ENCODE measurements at regions not wholly inside any gene's neighbourhood (a gene's known extent, or its start where the extent isn't known, plus 50 kb on each side); places are given as distances from the start of the nearest gene placed in this dataset.

- no peaks in the 10 kb centered on the region for H4K20me1 ChIP-seq (ENCODE audit: low read length)
- ATAC-seq (no peak), DNase-seq (no peak)
- no peak overlapping the region for H3K27ac ChIP-seq (ENCODE audit: low read length)
- intact Hi-C loops (cut with micrococcal nuclease): no loop called here
- CTCF ChIA-PET: no interaction called here
- H3K36me3 ChIP-seq (ENCODE audit: low read depth, low read length): no peaks in the 10 kb centered on the region
- H2AFZ ChIP-seq (ENCODE audit: low read length): 0 out of 2 replicates have a peak overlapping the region, but pooled peaks have one; percentile 35
- H3K4me3 ChIP-seq (ENCODE audit: low read length): 0 out of 2 replicates have a peak overlapping the region, but pooled peaks have one; percentile 5
- no peak overlapping the region for H3K9ac ChIP-seq (ENCODE audit: low read length)
- H3K4me1 ChIP-seq (ENCODE audit: insufficient read depth, low read length): no peaks in the 10 kb centered on the region
- peak overlapping the region; percentile 16; the same call in 1 of the 2 replicates for H3K4me2 ChIP-seq (ENCODE audit: low read length)
- H3K9me2 ChIP-seq (replicated peaks; ENCODE audit: low read length): no peaks in the 10 kb centered on the region
- TF ChIP-seq EZH2phosphoT487 (IDR thresholded peaks at IDR 0.05; ENCODE audit: borderline replicate concordance, low read length): no peak
- TF ChIP-seq CTCF (conservative IDR thresholded peaks at IDR 0.05; ENCODE audit: low read depth, low read length): no peak
- no peak for TF ChIP-seq EZH2 (IDR thresholded peaks at IDR 0.05; ENCODE audit: low read length, unreplicated experiment)
- H3K27me3 ChIP-seq (ENCODE audit: low read length): peaks cover 69% of the 10 kb centered on the region
- BruUV-seq (replicated peaks): no TSS peak
- no peaks in the 10 kb centered on the region for H3K9me3 ChIP-seq (ENCODE audit: low read length)
- POLR2A ChIA-PET (ENCODE audit: unreplicated experiment): no interaction called here
- H3K79me2 ChIP-seq (ENCODE audit: low read length): no peaks in the 10 kb centered on the region
- H3F3A ChIP-seq (ENCODE audit: low read length, unreplicated experiment): no peaks in the 10 kb centered on the region
Observed at GRCh38 chr6:9937031-9937763, 477.7 kb downstream of the TFAP2A start.

- ChIA-PET CTCF (no interaction called here), POLR2A (ENCODE audit: unreplicated experiment) (no interaction called here)
- Histone ChIP-seq H3K4me3 (ENCODE audit: low read length) (0 out of 2 replicates have a peak overlapping the region, but pooled peaks have one; percentile 5), H3K27ac (ENCODE audit: low read length) (no peak overlapping the region), H3K79me2 (ENCODE audit: low read length) (no peaks in the 10 kb centered on the region), H3F3A (ENCODE audit: low read length, unreplicated experiment) (no peaks in the 10 kb centered on the region), H3K9me2 (replicated peaks; ENCODE audit: low read length) (no peaks in the 10 kb centered on the region), H4K20me1 (ENCODE audit: low read length) (no peaks in the 10 kb centered on the region), H2AFZ (ENCODE audit: low read length) (0 out of 2 replicates have a peak overlapping the region, but pooled peaks have one; percentile 35), H3K4me1 (ENCODE audit: insufficient read depth, low read length) (no peaks in the 10 kb centered on the region), H3K9me3 (ENCODE audit: low read length) (no peaks in the 10 kb centered on the region), H3K27me3 (ENCODE audit: low read length) (peaks cover 71% of the 10 kb centered on the region), H3K4me2 (ENCODE audit: low read length) (peak overlapping the region; percentile 16; the same call in 1 of the 2 replicates), H3K9ac (ENCODE audit: low read length) (no peak overlapping the region), H3K36me3 (ENCODE audit: low read depth, low read length) (no peaks in the 10 kb centered on the region)
- TF ChIP-seq EZH2phosphoT487 (IDR thresholded peaks at IDR 0.05; ENCODE audit: borderline replicate concordance, low read length) (no peak), CTCF (conservative IDR thresholded peaks at IDR 0.05; ENCODE audit: low read depth, low read length) (no peak), EZH2 (IDR thresholded peaks at IDR 0.05; ENCODE audit: low read length, unreplicated experiment) (no peak)
- no peak for ATAC-seq
- no peak for DNase-seq
- intact Hi-C loops (cut with micrococcal nuclease): no loop called here
- BruUV-seq (replicated peaks): no TSS peak
Observed at GRCh38 chr6:9936551-9936950, 478.3 kb downstream of the TFAP2A start.

GRCh38 chr6:9933677-9934076, 481.2 kb downstream of the TFAP2A start:
- Histone ChIP-seq H3K27ac (ENCODE audit: low read length) (no peak overlapping the region), H3K9me3 (ENCODE audit: low read length) (no peaks in the 10 kb centered on the region), H3K4me2 (ENCODE audit: low read length) (no peak overlapping the region), H3K9me2 (replicated peaks; ENCODE audit: low read length) (no peaks in the 10 kb centered on the region), H3K36me3 (ENCODE audit: low read depth, low read length) (no peaks in the 10 kb centered on the region), H3F3A (ENCODE audit: low read length, unreplicated experiment) (no peaks in the 10 kb centered on the region), H4K20me1 (ENCODE audit: low read length) (no peaks in the 10 kb centered on the region), H2AFZ (ENCODE audit: low read length) (no peak overlapping the region), H3K9ac (ENCODE audit: low read length) (no peak overlapping the region), H3K27me3 (ENCODE audit: low read length) (peaks cover 55% of the 10 kb centered on the region), H3K4me1 (ENCODE audit: insufficient read depth, low read length) (no peaks in the 10 kb centered on the region), H3K79me2 (ENCODE audit: low read length) (no peaks in the 10 kb centered on the region), H3K4me3 (ENCODE audit: low read length) (no peak overlapping the region)
- CTCF ChIA-PET: no interaction called here
- intact Hi-C loops (cut with micrococcal nuclease): no loop called here
- POLR2A ChIA-PET (ENCODE audit: unreplicated experiment): no interaction called here
- TF ChIP-seq EZH2phosphoT487 (IDR thresholded peaks at IDR 0.05; ENCODE audit: borderline replicate concordance, low read length): no peak
- ATAC-seq (no peak), DNase-seq (peak; percentile 60)
- BruUV-seq (replicated peaks): no TSS peak

Measured in PC-3 (cell line).